SK-N-SH treated with all-trans-retinoic acid at 6 μM for 48 hours (cell line): ENCODE measurements at regions not wholly inside any gene's neighbourhood (a gene's known extent, or its start where the extent isn't known, plus 50 kb on each side); places are given as distances from the start of the nearest gene placed in this dataset.

Source experiments
- ATAC-seq: fragments of 200-7000 bp; cut with Tn5 transposase; 3 replicates; pipeline ENCODE4 v1.9.1; 2020; ENCODE audit warnings: mild to moderate bottlenecking, moderate library complexity
- ARNTL ChIP-seq: fragments of 450-650 bp; formaldehyde crosslinking; IDR thresholded peaks from 2 replicates; pipeline ENCODE4 v1.5.0; 2020; ENCODE audit warnings: low read depth, mild to moderate bottlenecking, moderate library complexity, borderline replicate concordance
- BACH2 ChIP-seq: fragments of 250-450 bp; sonication (Bioruptor Pico); IDR thresholded peaks from 2 replicates; pipeline ENCODE4 v1.9.0; 2021; ENCODE audit warnings: mild to moderate bottlenecking, borderline replicate concordance
- CREB5 ChIP-seq: fragments of 250-450 bp; sonication (Bioruptor Pico); IDR thresholded peaks from 2 replicates; pipeline ENCODE4 v1.5.1; 2020; ENCODE audit warnings: low read depth, mild to moderate bottlenecking, moderate library complexity
- CSDC2 ChIP-seq: fragments of 250-450 bp; sonication (Bioruptor Pico); IDR thresholded peaks from 2 replicates; pipeline ENCODE4 v1.5.0; 2020; ENCODE audit warnings: mild to moderate bottlenecking, moderate library complexity
- ESRRG ChIP-seq: fragments of 250-450 bp; sonication (Bioruptor Pico); IDR thresholded peaks from 2 replicates; pipeline ENCODE4 v1.6.1; 2021; ENCODE audit warnings: mild to moderate bottlenecking
- GLIS3 ChIP-seq: fragments of 250-450 bp; sonication (Bioruptor Pico); IDR thresholded peaks from 2 replicates; pipeline ENCODE4 v1.5.0; 2020; ENCODE audit warnings: mild to moderate bottlenecking, moderate library complexity
- ISL1 ChIP-seq: fragments of 250-450 bp; sonication (Bioruptor Pico); IDR thresholded peaks from 2 replicates; pipeline ENCODE4 v2.1.2; 2022; ENCODE audit warnings: mild to moderate bottlenecking, moderate library complexity
- OSR1 ChIP-seq: fragments of 250-450 bp; sonication (Bioruptor Pico); IDR thresholded peaks from 2 replicates; pipeline ENCODE4 v1.8.0; 2022; ENCODE audit warnings: moderate library complexity, mild to moderate bottlenecking, inconsistent platforms
- PATZ1 ChIP-seq: fragments of 250-450 bp; sonication (Bioruptor Pico); IDR thresholded peaks from 2 replicates; pipeline ENCODE4 v1.8.0; 2020; ENCODE audit warnings: mild to moderate bottlenecking, moderate library complexity, borderline replicate concordance
- POU6F1 ChIP-seq: fragments of 250-450 bp; sonication (Bioruptor Pico); IDR thresholded peaks from 2 replicates; pipeline ENCODE4 v1.8.0; 2021; ENCODE audit warnings: low read depth, mild to moderate bottlenecking, moderate library complexity, borderline replicate concordance
- SNAI2 ChIP-seq: fragments of 250-450 bp; sonication (Bioruptor Pico); IDR thresholded peaks from 2 replicates; pipeline ENCODE4 v1.5.0; 2020; ENCODE audit warnings: mild to moderate bottlenecking, moderate library complexity
- TCF4 ChIP-seq: fragments of 250-450 bp; sonication (Bioruptor Pico); IDR thresholded peaks from 2 replicates; pipeline ENCODE4 v1.8.0; 2021; ENCODE audit warnings: mild to moderate bottlenecking, moderate library complexity, borderline replicate concordance
- TOX ChIP-seq: fragments of 250-450 bp; sonication (Bioruptor Pico); IDR thresholded peaks from 2 replicates; pipeline ENCODE4 v1.8.0; 2021; ENCODE audit warnings: mild to moderate bottlenecking, moderate library complexity, borderline replicate concordance
- TSHZ2 ChIP-seq: fragments of 250-450 bp; sonication (Bioruptor Pico); IDR thresholded peaks from 2 replicates; pipeline ENCODE4 v1.5.0; 2020; ENCODE audit warnings: mild to moderate bottlenecking, moderate library complexity
- ZC3H10 ChIP-seq: fragments of 250-450 bp; sonication (Bioruptor Pico); IDR thresholded peaks from 2 replicates; pipeline ENCODE4 v1.5.1; 2021; ENCODE audit warnings: mild to moderate bottlenecking, moderate library complexity
- ZFP3 ChIP-seq: fragments of 250-450 bp; sonication (Bioruptor Pico); IDR thresholded peaks from 2 replicates; pipeline ENCODE4 v1.5.0; 2020; ENCODE audit warnings: mild to moderate bottlenecking, moderate library complexity
- ZFP30 ChIP-seq: fragments of 450-650 bp; formaldehyde crosslinking; IDR thresholded peaks from 2 replicates; pipeline ENCODE4 v1.5.0; 2022; ENCODE audit warnings: mild to moderate bottlenecking, moderate library complexity
- ZNF565 ChIP-seq: fragments of 450-650 bp; formaldehyde crosslinking; conservative IDR thresholded peaks from 2 replicates; pipeline ENCODE4 v1.5.0; 2020; ENCODE audit warnings: low read depth, mild to moderate bottlenecking, moderate library complexity
- ZNF70 ChIP-seq: fragments of 450-650 bp; formaldehyde crosslinking; IDR thresholded peaks from 2 replicates; pipeline ENCODE4 v1.5.0; 2020; ENCODE audit warnings: mild to moderate bottlenecking, moderate library complexity
- ZNF8 ChIP-seq: fragments of 450-650 bp; formaldehyde crosslinking; IDR thresholded peaks from 2 replicates; pipeline ENCODE4 v1.5.0; 2020; ENCODE audit warnings: mild to moderate bottlenecking, moderate library complexity

GRCh38 chr10:63057509-63057908 is 75.6 kb upstream of the NRBF2 start (continued):
- no peak for TF ChIP-seq CREB5

- ATAC-seq = no peak
- no peak for TF ChIP-seq POU6F1 (CRISPR knock-in tag)
- TF ChIP-seq TSHZ2 (CRISPR knock-in tag) = no peak
- TF ChIP-seq ISL1 (CRISPR knock-in tag) = no peak
- TF ChIP-seq ZNF565 = no peak
- no peak for TF ChIP-seq TOX (CRISPR knock-in tag)
- TF ChIP-seq CREB5 = no peak
- no peak for TF ChIP-seq ZNF8
- TF ChIP-seq ZFP3 (CRISPR knock-in tag) = no peak
- TF ChIP-seq ZFP30 (CRISPR knock-in tag) = no peak
- TF ChIP-seq, all 23 proteins: peak for 0
Measured at GRCh38 chr10:63055705-63056104, 77.4 kb upstream of the NRBF2 start.

GRCh38 chr10:63054889-63055611 is 78.1 kb upstream of the NRBF2 start:
- TF ChIP-seq ZNF70 (CRISPR knock-in tag) (no peak), ISL1 (CRISPR knock-in tag) (no peak)
- TF ChIP-seq, all 23 proteins: peak for 0
- no peak for ATAC-seq

GRCh38 chr10:63052083-63052482 is 81.0 kb upstream of the NRBF2 start:
- no peak for TF ChIP-seq ZC3H10 (CRISPR knock-in tag)
- TF ChIP-seq ZFP3 (CRISPR knock-in tag) = no peak
- no peak for TF ChIP-seq ESRRG (CRISPR knock-in tag)
- TF ChIP-seq TCF4 (CRISPR knock-in tag) = no peak
- no peak for TF ChIP-seq CREB5
- no peak for TF ChIP-seq PATZ1 (CRISPR knock-in tag)
- TF ChIP-seq POU6F1 (CRISPR knock-in tag) = no peak
- no peak for TF ChIP-seq BACH2 (CRISPR knock-in tag)
- no peak for TF ChIP-seq TSHZ2 (CRISPR knock-in tag)
- no peak for TF ChIP-seq CSDC2 (CRISPR knock-in tag)
- TF ChIP-seq ZNF565 = no peak
- no peak for TF ChIP-seq ISL1 (CRISPR knock-in tag)
- TF ChIP-seq ZFP30 (CRISPR knock-in tag) = no peak
- TF ChIP-seq SNAI2 (CRISPR knock-in tag) = no peak
- no peak for TF ChIP-seq OSR1 (CRISPR knock-in tag)
- no peak for TF ChIP-seq GLIS3 (CRISPR knock-in tag)
- TF ChIP-seq ARNTL = no peak
- no peak for TF ChIP-seq ZNF70 (CRISPR knock-in tag)
- ATAC-seq = no peak
